ENCODE measurements at regions not wholly inside any gene's neighbourhood (a gene's known extent, or its start where the extent isn't known, plus 50 kb on each side); places are given as distances from the start of the nearest gene placed in this dataset.

DNA sequence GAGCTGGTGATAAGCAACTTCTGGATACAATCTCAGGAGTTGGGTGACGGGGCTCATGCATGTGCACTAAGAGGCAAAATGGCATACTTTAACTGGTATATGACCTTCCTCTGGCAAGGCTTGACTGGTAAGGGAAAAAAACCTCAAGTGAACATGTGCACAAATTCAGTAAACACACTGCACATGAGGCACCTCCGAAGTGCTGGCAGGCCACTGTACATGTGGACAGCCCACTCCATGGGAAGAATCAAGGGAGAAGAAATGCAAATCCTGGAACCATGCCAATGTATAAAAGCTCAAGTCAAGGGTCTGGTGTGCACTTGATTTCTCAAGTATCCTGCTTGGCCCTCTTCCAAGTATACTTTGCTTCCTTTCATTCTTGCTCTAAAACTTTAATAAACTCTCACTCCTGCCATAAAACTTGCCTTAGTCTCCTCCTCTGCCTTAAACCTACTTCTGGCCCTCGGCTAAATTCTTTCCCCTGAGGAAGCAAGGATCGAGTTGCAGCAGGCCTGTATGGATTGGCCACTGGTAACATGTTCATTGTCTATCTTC lies 167.2 kb downstream of the RAMP3 start:
- no TSS peak for BruUV-seq (replicated peaks)
- Histone ChIP-seq H3K4me2 (ENCODE audit: low read length) (no peak overlapping the region), H3K79me2 (ENCODE audit: insufficient read depth, low read depth, low read length) (no peaks in the 10 kb centered on the region), H3K36me3 (ENCODE audit: insufficient read depth, low read length) (no peaks in the 10 kb centered on the region), H3K9me2 (ENCODE audit: insufficient read depth, low read length) (no peaks in the 10 kb centered on the region), H3K9me3 (ENCODE audit: low read length) (no peaks in the 10 kb centered on the region), H4K20me1 (ENCODE audit: insufficient read depth, low read length) (no peaks in the 10 kb centered on the region), H2AFZ (ENCODE audit: low read length) (no peak overlapping the region), H3K4me1 (ENCODE audit: insufficient read depth, low read length, poor library complexity, severe bottlenecking) (no peaks in the 10 kb centered on the region), H3K27ac (ENCODE audit: low read depth, low read length, poor library complexity, severe bottlenecking) (no peak overlapping the region), H3K4me3 (ENCODE audit: low read depth, low read length, poor library complexity, severe bottlenecking) (no peak overlapping the region)
- ChIA-PET POLR2A (interaction anchor here (0.6 kb wide), 1 partner anchor 171 kb away, joined by 5 read pairs; no protein-coding TSS in a partner anchor), CTCF (ENCODE audit: unreplicated experiment) (no interaction called here)
- DNase-seq (ENCODE audit: low spot score) = no peak
- TF ChIP-seq EZH2phosphoT487 (IDR thresholded peaks at IDR 0.05; ENCODE audit: borderline replicate concordance, low read depth, low read length) = no peak
- TF ChIP-seq, protein P1, sequence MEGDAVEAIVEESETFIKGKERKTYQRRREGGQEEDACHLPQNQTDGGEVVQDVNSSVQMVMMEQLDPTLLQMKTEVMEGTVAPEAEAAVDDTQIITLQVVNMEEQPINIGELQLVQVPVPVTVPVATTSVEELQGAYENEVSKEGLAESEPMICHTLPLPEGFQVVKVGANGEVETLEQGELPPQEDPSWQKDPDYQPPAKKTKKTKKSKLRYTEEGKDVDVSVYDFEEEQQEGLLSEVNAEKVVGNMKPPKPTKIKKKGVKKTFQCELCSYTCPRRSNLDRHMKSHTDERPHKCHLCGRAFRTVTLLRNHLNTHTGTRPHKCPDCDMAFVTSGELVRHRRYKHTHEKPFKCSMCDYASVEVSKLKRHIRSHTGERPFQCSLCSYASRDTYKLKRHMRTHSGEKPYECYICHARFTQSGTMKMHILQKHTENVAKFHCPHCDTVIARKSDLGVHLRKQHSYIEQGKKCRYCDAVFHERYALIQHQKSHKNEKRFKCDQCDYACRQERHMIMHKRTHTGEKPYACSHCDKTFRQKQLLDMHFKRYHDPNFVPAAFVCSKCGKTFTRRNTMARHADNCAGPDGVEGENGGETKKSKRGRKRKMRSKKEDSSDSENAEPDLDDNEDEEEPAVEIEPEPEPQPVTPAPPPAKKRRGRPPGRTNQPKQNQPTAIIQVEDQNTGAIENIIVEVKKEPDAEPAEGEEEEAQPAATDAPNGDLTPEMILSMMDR (conservative IDR thresholded peaks at IDR 0.05; ENCODE audit: low read length) = no peak
- intact Hi-C loops (cut with micrococcal nuclease; ENCODE audit: unreplicated experiment) = no loop called here

DNA sequence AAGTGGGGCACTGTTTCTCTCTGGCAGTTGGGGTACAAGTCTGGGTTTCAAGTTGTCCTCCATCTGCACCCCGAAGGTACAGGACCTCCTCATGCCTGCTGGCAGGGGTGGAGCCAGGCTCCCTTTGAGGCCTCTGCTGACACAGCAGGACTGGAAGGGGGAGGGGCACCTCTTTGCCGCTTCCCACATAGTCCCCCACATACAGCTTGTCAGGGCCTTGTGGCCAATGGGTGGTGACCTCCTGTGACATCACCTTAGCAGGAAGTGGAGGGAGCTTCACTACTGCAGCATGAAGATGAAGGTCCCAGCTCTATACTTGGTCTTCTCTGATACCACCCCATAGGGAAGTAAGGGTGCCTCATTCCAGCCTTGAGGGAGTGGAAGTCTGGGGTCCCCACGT lies 167.8 kb downstream of the RAMP3 start:
- CTCF ChIA-PET (ENCODE audit: unreplicated experiment) = no interaction called here
- H3K9me3 ChIP-seq (ENCODE audit: low read length) = no peaks in the 10 kb centered on the region
- no peaks in the 10 kb centered on the region for H3K9me2 ChIP-seq (ENCODE audit: insufficient read depth, low read length)
- POLR2A ChIA-PET = interaction anchor here (0.6 kb wide), 1 partner anchor 172 kb away, joined by 5 read pairs; no protein-coding TSS in a partner anchor
- no peak overlapping the region for H2AFZ ChIP-seq (ENCODE audit: low read length)
- no peak overlapping the region for H3K4me3 ChIP-seq (ENCODE audit: low read depth, low read length, poor library complexity, severe bottlenecking)
- H3K4me1 ChIP-seq (ENCODE audit: insufficient read depth, low read length, poor library complexity, severe bottlenecking) = no peaks in the 10 kb centered on the region
- DNase-seq (ENCODE audit: low spot score) = no peak
- H3K4me2 ChIP-seq (ENCODE audit: low read length) = no peak overlapping the region
- H3K27ac ChIP-seq (ENCODE audit: low read depth, low read length, poor library complexity, severe bottlenecking) = no peak overlapping the region
- TF ChIP-seq, protein P1 (conservative IDR thresholded peaks at IDR 0.05; ENCODE audit: low read length) = no peak
- no peak for TF ChIP-seq EZH2phosphoT487 (IDR thresholded peaks at IDR 0.05; ENCODE audit: borderline replicate concordance, low read depth, low read length)
- H3K36me3 ChIP-seq (ENCODE audit: insufficient read depth, low read length) = no peaks in the 10 kb centered on the region
- no peaks in the 10 kb centered on the region for H3K79me2 ChIP-seq (ENCODE audit: insufficient read depth, low read depth, low read length)
- BruUV-seq (replicated peaks) = no TSS peak
- H4K20me1 ChIP-seq (ENCODE audit: insufficient read depth, low read length) = no peaks in the 10 kb centered on the region
- intact Hi-C loops (cut with micrococcal nuclease; ENCODE audit: unreplicated experiment) = no loop called here

DNA sequence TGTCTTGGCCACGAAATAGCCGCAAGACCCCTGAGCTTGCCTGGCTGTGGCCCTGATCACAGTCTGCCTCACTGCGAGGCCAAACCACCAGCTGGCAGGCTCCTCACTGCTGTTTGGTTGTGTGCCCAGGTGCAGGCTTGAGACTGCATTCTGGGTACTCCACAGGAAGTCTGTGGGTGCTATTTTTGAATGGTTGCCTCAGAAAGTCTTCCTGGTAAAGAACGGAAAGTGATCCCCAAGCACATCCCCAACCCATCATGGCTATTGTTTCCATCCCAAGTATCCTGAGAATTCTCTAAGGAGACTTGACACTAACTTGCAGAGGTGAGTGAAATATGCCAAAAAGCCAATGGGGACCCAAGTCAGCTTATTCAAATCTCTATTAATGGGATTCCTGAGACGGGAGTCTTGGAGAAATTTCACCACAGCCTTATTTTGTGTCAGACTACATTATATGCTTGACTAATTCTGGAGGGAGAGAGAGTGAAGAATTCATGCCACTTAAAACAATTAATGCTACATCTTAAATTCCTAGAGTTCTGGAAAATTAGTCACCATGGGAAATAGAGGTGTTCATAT lies 170.9 kb downstream of the RAMP3 start:
- intact Hi-C loops (cut with micrococcal nuclease; ENCODE audit: unreplicated experiment) = no loop called here
- Histone ChIP-seq H3K79me2 (ENCODE audit: insufficient read depth, low read depth, low read length) (no peaks in the 10 kb centered on the region), H3K4me3 (ENCODE audit: low read depth, low read length, poor library complexity, severe bottlenecking) (no peak overlapping the region), H3K9me3 (ENCODE audit: low read length) (no peaks in the 10 kb centered on the region), H3K4me1 (ENCODE audit: insufficient read depth, low read length, poor library complexity, severe bottlenecking) (no peaks in the 10 kb centered on the region), H3K36me3 (ENCODE audit: insufficient read depth, low read length) (no peaks in the 10 kb centered on the region), H3K4me2 (ENCODE audit: low read length) (no peak overlapping the region), H3K27ac (ENCODE audit: low read depth, low read length, poor library complexity, severe bottlenecking) (no peak overlapping the region), H3K9me2 (ENCODE audit: insufficient read depth, low read length) (no peaks in the 10 kb centered on the region), H4K20me1 (ENCODE audit: insufficient read depth, low read length) (no peaks in the 10 kb centered on the region), H2AFZ (ENCODE audit: low read length) (no peak overlapping the region)
- DNase-seq (ENCODE audit: low spot score) = no peak
- POLR2A ChIA-PET = no interaction called here
- CTCF ChIA-PET (ENCODE audit: unreplicated experiment) = no interaction called here
- TF ChIP-seq EZH2phosphoT487 (IDR thresholded peaks at IDR 0.05; ENCODE audit: borderline replicate concordance, low read depth, low read length) = no peak
- TF ChIP-seq, protein P1 (conservative IDR thresholded peaks at IDR 0.05; ENCODE audit: low read length) = no peak
- no TSS peak for BruUV-seq (replicated peaks)
